GM13976 (cell line): ENCODE measurements at regions not wholly inside any gene's neighbourhood (a gene's known extent, or its start where the extent isn't known, plus 50 kb on each side); places are given as distances from the start of the nearest gene placed in this dataset.

Experiments used
- DNase-seq: peaks from one replicate; pipeline ENCODE4 v3.0.0; 2012; ENCODE audit warnings: low spot score
- CTCF ChIP-seq: IDR thresholded peaks from 2 replicates; pipeline ENCODE4 v1.5.1; 2012; ENCODE audit warnings: borderline replicate concordance, mild to moderate bottlenecking; ENCODE audit not compliant: insufficient read depth; ENCODE audit errors: extremely low read depth, missing control alignments, control extremely low read depth
- in situ Hi-C: fragments of 300-500 bp; cut with MboI; formaldehyde crosslinking; loops from one replicate; pipeline ENCODE4 v1.12.0; 2022; ENCODE audit warnings: low sequenced_read_pairs, mixed read lengths, inconsistent platforms; ENCODE audit not compliant: unreplicated experiment

GRCh38 chr12:4051596-4051995 is 178.4 kb upstream of the PARP11 start:
- in situ Hi-C loops: no loop called here
- DNase-seq: no peak
- TF ChIP-seq CTCF: no peak

GRCh38 chr12:4050340-4050739 is 177.1 kb upstream of the PARP11 start:
- no peak for TF ChIP-seq CTCF
- no peak for DNase-seq
- in situ Hi-C loops: no loop called here

GRCh38 chr12:4049298-4050080 is 176.3 kb upstream of the PARP11 start:
- TF ChIP-seq CTCF: no peak
- no peak for DNase-seq
- in situ Hi-C loops: no loop called here

GRCh38 chr12:4047421-4047820 is 174.2 kb upstream of the PARP11 start:
- no peak for TF ChIP-seq CTCF
- no peak for DNase-seq
- in situ Hi-C loops: no loop called here

- in situ Hi-C loops: no loop called here
- TF ChIP-seq CTCF: no peak
- no peak for DNase-seq
Measured at GRCh38 chr12:4046495-4046840, 173.3 kb upstream of the PARP11 start.

- peak; percentile 6 for DNase-seq
- in situ Hi-C loops: no loop called here
- TF ChIP-seq CTCF: no peak
Measured at GRCh38 chr12:4045786-4046494, 172.7 kb upstream of the PARP11 start.
